DMS153 (cell line): ENCODE measurements at regions not wholly inside any gene's neighbourhood (a gene's known extent, or its start where the extent isn't known, plus 50 kb on each side); places are given as distances from the start of the nearest gene placed in this dataset.

ENCODE experiments used
- DNase-seq: peaks from one replicate; lab custom pipeline; 2025; lab: John Stamatoyannopoulos, UW

- no peak for DNase-seq
These were observed 106.5 kb downstream of the TPRA1 start for GRCh38 chr3:127483902-127484591.

GRCh38 chr3:127483005-127483641 is 107.4 kb downstream of the TPRA1 start:
- DNase-seq, result no peak

- no peak for DNase-seq
These were observed 108.1 kb downstream of the TPRA1 start for GRCh38 chr3:127482216-127483004.

- DNase-seq, result no peak
These were observed 110.2 kb downstream of the TPRA1 start for GRCh38 chr3:127480196-127480954.

GRCh38 chr3:127479449-127479848 is 111.1 kb downstream of the TPRA1 start:
- no peak for DNase-seq

- DNase-seq, result no peak
These were observed 111.6 kb downstream of the TPRA1 start for GRCh38 chr3:127478922-127479321.

- DNase-seq, result no peak
These were observed 113.1 kb downstream of the TPRA1 start for GRCh38 chr3:127477396-127477795.

GRCh38 chr3:127476936-127477335 is 113.6 kb downstream of the TPRA1 start:
- no peak for DNase-seq

- DNase-seq, result no peak
These were observed 114.4 kb downstream of the TPRA1 start for GRCh38 chr3:127475975-127476705.

- no peak for DNase-seq
These were observed 115.1 kb downstream of the TPRA1 start for GRCh38 chr3:127475391-127475790.

- peak; percentile 38 for DNase-seq
These were observed 117.1 kb downstream of the TPRA1 start for GRCh38 chr3:127473244-127474024.

- DNase-seq, result no peak
These were observed 118.0 kb downstream of the TPRA1 start for GRCh38 chr3:127472506-127472905.

GRCh38 chr3:127471142-127471541 is 119.4 kb downstream of the TPRA1 start:
- no peak for DNase-seq

GRCh38 chr3:127469760-127470159 is 120.8 kb downstream of the TPRA1 start:
- no peak for DNase-seq

- DNase-seq, result no peak
These were observed 123.1 kb downstream of the TPRA1 start for GRCh38 chr3:127467391-127467790.

- DNase-seq, result no peak
These were observed 125.9 kb downstream of the TPRA1 start for GRCh38 chr3:127464642-127465041.

GRCh38 chr3:127462111-127462655 is 128.3 kb downstream of the TPRA1 start:
- no peak for DNase-seq

- DNase-seq, result no peak
These were observed 129.1 kb downstream of the TPRA1 start for GRCh38 chr3:127461286-127461910.

- DNase-seq, result no peak
These were observed 130.6 kb downstream of the TPRA1 start for GRCh38 chr3:127459891-127460290.
